OCI-LY3 (cell line): ENCODE measurements at regions not wholly inside any gene's neighbourhood (a gene's known extent, or its start where the extent isn't known, plus 50 kb on each side); places are given as distances from the start of the nearest gene placed in this dataset.
A peak's percentile ranks its signal among the peaks of the same experiment; 100 is the strongest.

Source experiments
- H2AFZ ChIP-seq: fragments of 200-600, 300-600 bp; shearing (Covaris generic); 2 replicates; pipeline ENCODE4 v1.6.0; 2014; ENCODE audit warnings: antibody characterized with exemption, low read depth, low read length
- H3K27ac ChIP-seq: fragments of 200-600, 300-600 bp; sonication (generic); 2 replicates; pipeline ENCODE4 v1.5.1; 2014; ENCODE audit warnings: mild to moderate bottlenecking, low read length, moderate library complexity, mixed read lengths
- H3K27me3 ChIP-seq: fragments of 200-600, 300-600 bp; sonication (generic); 2 replicates; pipeline ENCODE4 v1.6.1; 2014; ENCODE audit warnings: low read depth, low read length, mixed read lengths
- H3K36me3 ChIP-seq: fragments of 200-600, 300-600 bp; sonication (generic); replicated peaks from 2 replicates; pipeline ENCODE3; 2014; ENCODE audit warnings: low read depth, low read length, mixed read lengths
- H3K4me1 ChIP-seq: fragments of 300-600, 200-600 bp; sonication (generic); 2 replicates; pipeline ENCODE4 v1.6.1; 2014; ENCODE audit warnings: low read length, mixed read lengths
- H3K4me2 ChIP-seq: fragments of 200-600, 300-600 bp; sonication (generic); 2 replicates; pipeline ENCODE4 v1.6.1; 2014; ENCODE audit warnings: low read length, mixed read lengths
- H3K4me3 ChIP-seq: fragments of 300-600, 200-600 bp; sonication (generic); 2 replicates; pipeline ENCODE4 v1.5.1; 2014; ENCODE audit warnings: antibody characterized with exemption, mild to moderate bottlenecking, low read length, moderate library complexity
- H3K79me2 ChIP-seq: fragments of 300-600, 200-600 bp; shearing (Covaris generic); 2 replicates; pipeline ENCODE4 v1.6.1; 2014; ENCODE audit warnings: mild to moderate bottlenecking, low read length, mixed read lengths
- H3K9ac ChIP-seq: fragments of 300-600, 200-600 bp; shearing (Covaris generic); 2 replicates; pipeline ENCODE4 v1.6.0; 2014; ENCODE audit warnings: mild to moderate bottlenecking, low read length, moderate library complexity
- H3K9me3 ChIP-seq: fragments of 200-600, 300-600 bp; shearing (Covaris generic); 2 replicates; pipeline ENCODE4 v1.6.1; 2014; ENCODE audit warnings: low read length, mixed read lengths; ENCODE audit not compliant: insufficient read depth
- H4K20me1 ChIP-seq: fragments of 200-600, 300-600 bp; sonication (generic); 2 replicates; pipeline ENCODE4 v1.6.1; 2016; ENCODE audit warnings: low read length, mixed read lengths; ENCODE audit not compliant: insufficient read depth
- EZH2phosphoT487 ChIP-seq: fragments of 200-600 bp; shearing (Covaris generic); IDR thresholded peaks from 2 replicates; pipeline ENCODE4 v1.6.1; 2018; ENCODE audit warnings: antibody characterized with exemption, mixed run types, low read depth
- TF ChIP-seq, protein P1 (sequence below): fragments of 200-600, 300-600 bp; sonication (generic); IDR thresholded peaks from 2 replicates; pipeline ENCODE4 v1.5.1; 2014; ENCODE audit warnings: antibody characterized with exemption, low read length, low read depth

DNA sequence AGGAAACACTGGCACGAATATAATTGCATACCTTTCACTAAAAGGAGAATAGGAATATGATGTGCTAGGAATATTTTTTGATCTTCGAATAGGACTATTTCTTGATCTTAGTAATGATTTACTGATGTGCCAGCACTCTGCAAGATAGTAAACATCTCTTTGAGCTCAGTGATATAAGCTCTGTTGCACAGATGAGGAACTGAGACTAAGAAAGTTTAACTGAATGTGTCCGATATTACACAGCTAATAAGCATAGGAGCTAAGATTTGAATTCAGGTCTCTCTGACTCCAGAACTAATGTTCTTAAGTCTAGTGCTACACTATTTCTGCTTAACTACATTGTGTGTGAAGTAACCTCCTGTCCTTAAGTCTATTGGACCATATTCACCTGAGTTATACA lies 98.4 kb upstream of the PTPRZ1 start:
- Histone ChIP-seq H3K4me2 (0 out of 2 replicates have a peak overlapping the region, but pooled peaks have one; percentile 18), H2AFZ (no peak overlapping the region)

GRCh38 chr7:121766676-121767075 lies 106.3 kb upstream of the PTPRZ1 start:
- H3K9me3 ChIP-seq = no peaks in the 10 kb centered on the region
- no peaks in the 10 kb centered on the region for H3K27me3 ChIP-seq
- H3K4me2 ChIP-seq = no peak overlapping the region
- H2AFZ ChIP-seq = no peak overlapping the region
- no peaks in the 10 kb centered on the region for H3K36me3 ChIP-seq
- no peak overlapping the region for H3K27ac ChIP-seq
- H3K4me3 ChIP-seq = no peak overlapping the region
- no peaks in the 10 kb centered on the region for H3K79me2 ChIP-seq
- no peaks in the 10 kb centered on the region for H4K20me1 ChIP-seq
- H3K4me1 ChIP-seq = no peaks in the 10 kb centered on the region
- no peak overlapping the region for H3K9ac ChIP-seq
- TF ChIP-seq, protein P1, sequence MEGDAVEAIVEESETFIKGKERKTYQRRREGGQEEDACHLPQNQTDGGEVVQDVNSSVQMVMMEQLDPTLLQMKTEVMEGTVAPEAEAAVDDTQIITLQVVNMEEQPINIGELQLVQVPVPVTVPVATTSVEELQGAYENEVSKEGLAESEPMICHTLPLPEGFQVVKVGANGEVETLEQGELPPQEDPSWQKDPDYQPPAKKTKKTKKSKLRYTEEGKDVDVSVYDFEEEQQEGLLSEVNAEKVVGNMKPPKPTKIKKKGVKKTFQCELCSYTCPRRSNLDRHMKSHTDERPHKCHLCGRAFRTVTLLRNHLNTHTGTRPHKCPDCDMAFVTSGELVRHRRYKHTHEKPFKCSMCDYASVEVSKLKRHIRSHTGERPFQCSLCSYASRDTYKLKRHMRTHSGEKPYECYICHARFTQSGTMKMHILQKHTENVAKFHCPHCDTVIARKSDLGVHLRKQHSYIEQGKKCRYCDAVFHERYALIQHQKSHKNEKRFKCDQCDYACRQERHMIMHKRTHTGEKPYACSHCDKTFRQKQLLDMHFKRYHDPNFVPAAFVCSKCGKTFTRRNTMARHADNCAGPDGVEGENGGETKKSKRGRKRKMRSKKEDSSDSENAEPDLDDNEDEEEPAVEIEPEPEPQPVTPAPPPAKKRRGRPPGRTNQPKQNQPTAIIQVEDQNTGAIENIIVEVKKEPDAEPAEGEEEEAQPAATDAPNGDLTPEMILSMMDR = no peak
- no peak for TF ChIP-seq EZH2phosphoT487

More for the DNA sequence above, 98.4 kb upstream of the PTPRZ1 start:
- Histone ChIP-seq H3K9me3 (no peaks in the 10 kb centered on the region), H3K79me2 (no peaks in the 10 kb centered on the region), H3K4me3 (no peak overlapping the region), H4K20me1 (no peaks in the 10 kb centered on the region), H3K9ac (no peak overlapping the region), H3K27me3 (no peaks in the 10 kb centered on the region), H3K36me3 (no peaks in the 10 kb centered on the region), H3K4me1 (peaks cover 23% of the 10 kb centered on the region), H3K27ac (no peak overlapping the region)
- no peak for TF ChIP-seq EZH2phosphoT487
- TF ChIP-seq, protein P1 = no peak

GRCh38 chr7:121761399-121761798 lies 111.6 kb upstream of the PTPRZ1 start:
- no peaks in the 10 kb centered on the region for H3K4me1 ChIP-seq
- no peak for TF ChIP-seq EZH2phosphoT487
- TF ChIP-seq, protein P1 = no peak
- H3K9me3 ChIP-seq = no peaks in the 10 kb centered on the region
- no peak overlapping the region for H3K4me2 ChIP-seq
- no peaks in the 10 kb centered on the region for H3K79me2 ChIP-seq
- H3K9ac ChIP-seq = no peak overlapping the region
- H3K27ac ChIP-seq = no peak overlapping the region
- H3K36me3 ChIP-seq = no peaks in the 10 kb centered on the region
- H3K27me3 ChIP-seq = no peaks in the 10 kb centered on the region
- no peak overlapping the region for H3K4me3 ChIP-seq
- H4K20me1 ChIP-seq = no peaks in the 10 kb centered on the region
- no peak overlapping the region for H2AFZ ChIP-seq

DNA sequence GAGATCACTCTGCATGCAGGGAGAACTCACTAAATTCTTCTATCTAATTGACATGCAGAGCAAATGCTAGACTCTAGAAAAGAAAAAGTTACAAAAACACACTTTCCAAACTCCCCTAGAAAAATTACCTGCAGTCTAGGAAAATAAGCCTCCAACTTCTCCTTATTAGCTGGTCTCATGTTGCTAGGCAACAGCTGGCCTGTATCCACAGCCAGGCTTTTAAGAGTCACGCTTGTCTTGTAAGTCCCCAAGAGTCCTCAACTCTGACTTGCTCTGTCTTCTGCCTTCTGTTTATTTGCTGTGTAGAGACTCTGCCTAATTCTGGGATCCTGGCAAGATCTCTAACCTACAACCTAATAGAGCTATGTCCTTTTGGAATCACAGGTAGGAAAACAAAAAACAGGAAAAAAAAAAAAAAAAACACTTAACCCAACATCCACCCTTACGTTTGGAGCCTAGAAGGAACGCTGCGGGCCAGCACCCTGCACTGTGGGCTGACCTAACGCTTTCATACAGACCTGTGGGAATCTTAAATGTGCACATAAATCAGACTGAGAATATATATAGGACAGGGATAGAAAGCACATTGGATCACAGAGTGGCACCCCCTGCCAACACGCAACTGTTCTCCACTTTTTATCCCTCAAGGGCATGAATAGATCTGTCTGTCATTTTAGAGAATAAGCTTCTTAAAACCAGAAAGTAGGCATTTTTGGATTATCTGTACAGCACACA lies 117.0 kb upstream of the PTPRZ1 start:
- H3K4me1 ChIP-seq = no peaks in the 10 kb centered on the region
- peaks cover 26% of the 10 kb centered on the region for H3K27me3 ChIP-seq
- no peak overlapping the region for H3K27ac ChIP-seq
- H3K9ac ChIP-seq = no peak overlapping the region
- no peak overlapping the region for H2AFZ ChIP-seq
- no peaks in the 10 kb centered on the region for H4K20me1 ChIP-seq
- H3K36me3 ChIP-seq = no peaks in the 10 kb centered on the region
- no peak for TF ChIP-seq EZH2phosphoT487
- TF ChIP-seq, protein P1 = no peak
- no peaks in the 10 kb centered on the region for H3K79me2 ChIP-seq
- no peak overlapping the region for H3K4me3 ChIP-seq
- H3K9me3 ChIP-seq = no peaks in the 10 kb centered on the region
- no peak overlapping the region for H3K4me2 ChIP-seq
